CD8-positive, alpha-beta memory T cell (primary cell): ENCODE measurements at regions not wholly inside any gene's neighbourhood (a gene's known extent, or its start where the extent isn't known, plus 50 kb on each side); places are given as distances from the start of the nearest gene placed in this dataset.

Experiments used
- CTCF ChIA-PET: fragments of 350-600 bp; sonication (Branson Sonifier 250); formaldehyde crosslinking; loops from one replicate; lab custom pipeline; 2021; ENCODE audit warnings: antibody characterized with exemption; lab: Charles Lee
- POLR2A ChIA-PET: fragments of 350-600 bp; sonication (Branson Sonifier 250); formaldehyde crosslinking; loops from one replicate; lab custom pipeline; 2021; ENCODE audit warnings: antibody characterized with exemption; lab: Charles Lee
- DNase-seq, 5 donors: peaks; one replicate each; pipeline versions ENCODE4 v3.0.0 to v3.0.0-alpha.2; 2020 to 2022; ENCODE audit warnings: mixed read lengths in 1 of 5
- H3K27ac ChIP-seq: one replicate; pipeline ENCODE4 v1.7.0; 2013; ENCODE audit warnings: low read depth, mild to moderate bottlenecking, low read length, moderate library complexity
- H3K27me3 ChIP-seq: 2 replicates; pipeline ENCODE4 v1.7.0; 2013; ENCODE audit warnings: low read length, mild to moderate bottlenecking; ENCODE audit not compliant: insufficient read depth, poor library complexity, severe bottlenecking
- H3K36me3 ChIP-seq: 2 replicates; pipeline ENCODE4 v1.7.0; 2013; ENCODE audit warnings: mild to moderate bottlenecking, low read length, moderate library complexity; ENCODE audit not compliant: insufficient read depth
- H3K4me1 ChIP-seq: 2 replicates; pipeline ENCODE4 v1.7.0; 2013; ENCODE audit warnings: mild to moderate bottlenecking, low read length, moderate library complexity; ENCODE audit not compliant: insufficient read depth
- H3K4me3 ChIP-seq: 2 replicates; pipeline ENCODE4 v1.7.0; 2013; ENCODE audit warnings: mild to moderate bottlenecking, low read length
- H3K9me3 ChIP-seq: 2 replicates; pipeline ENCODE4 v1.7.0; 2013; ENCODE audit warnings: mild to moderate bottlenecking, low read length
- H3K27ac Mint-ChIP-seq, 8 donors: one replicate each; pipeline ENCODE4 v1.8.0; 2020 to 2021; ENCODE audit warnings: mixed read lengths in 8 of 8, mild to moderate bottlenecking in 6 of 8, inconsistent platforms in 3 of 8, moderate library complexity in 3 of 8
- H3K27me3 Mint-ChIP-seq, 2 donors: one replicate each; pipeline ENCODE4 v1.8.0; 2020 to 2021; ENCODE audit warnings: mixed read lengths in 2 of 2, mild to moderate bottlenecking in 1 of 2, moderate library complexity in 1 of 2
- H3K36me3 Mint-ChIP-seq, 3 donors: one replicate each; pipeline ENCODE4 v1.8.0; 2020 to 2021; ENCODE audit warnings: mixed read lengths in 3 of 3, inconsistent platforms in 1 of 3, mild to moderate bottlenecking in 1 of 3
- H3K4me1 Mint-ChIP-seq, 3 donors: one replicate each; pipeline ENCODE4 v1.8.0; 2020 to 2021; ENCODE audit warnings: mixed read lengths in 3 of 3, inconsistent platforms in 1 of 3, mild to moderate bottlenecking in 1 of 3
- H3K4me3 Mint-ChIP-seq, 7 donors: one replicate each; pipeline ENCODE4 v1.8.0; 2020 to 2021; ENCODE audit warnings: mixed read lengths in 7 of 7, mild to moderate bottlenecking in 6 of 7, moderate library complexity in 4 of 7, inconsistent platforms in 2 of 7
- H3K9me3 Mint-ChIP-seq, 5 donors: one replicate each; pipeline ENCODE4 v1.8.0; 2020 to 2022; ENCODE audit warnings: mixed read lengths in 5 of 5, mild to moderate bottlenecking in 3 of 5, moderate library complexity in 2 of 5, inconsistent platforms in 1 of 5

- no peaks in the 10 kb centered on the region for H3K9me3 ChIP-seq
- no peak overlapping the region for H3K27ac ChIP-seq
- no peaks in the 10 kb centered on the region for H3K4me1 ChIP-seq
- no peak overlapping the region for H3K27ac Mint-ChIP-seq
- H3K36me3 Mint-ChIP-seq = no peaks in the 10 kb centered on the region
- no peaks in the 10 kb centered on the region for H3K27me3 ChIP-seq
- no peak overlapping the region for H3K4me3 Mint-ChIP-seq
- ChIA-PET POLR2A (no interaction called here), CTCF (no interaction called here)
- DNase-seq = no peak
- H3K4me1 Mint-ChIP-seq = no peaks in the 10 kb centered on the region
- H3K4me3 ChIP-seq = no peak overlapping the region
- no peaks in the 10 kb centered on the region for H3K9me3 Mint-ChIP-seq
- no peaks in the 10 kb centered on the region for H3K36me3 ChIP-seq
- H3K27me3 Mint-ChIP-seq = peaks cover 9 to 20% of the 10 kb centered on the region in 2 donors
These were observed 78.7 kb upstream of the SMIM23 start for GRCh38 chr5:171706736-171707441.

- Histone ChIP-seq H3K27ac (no peak overlapping the region), H3K27me3 (no peaks in the 10 kb centered on the region), H3K9me3 (no peaks in the 10 kb centered on the region), H3K4me3 (no peak overlapping the region), H3K36me3 (no peaks in the 10 kb centered on the region), H3K4me1 (no peaks in the 10 kb centered on the region)
- DNase-seq = no peak
- peaks cover 9 to 25% of the 10 kb centered on the region in 2 donors for H3K27me3 Mint-ChIP-seq
- H3K4me3 Mint-ChIP-seq = no peak overlapping the region
- no peaks in the 10 kb centered on the region for H3K36me3 Mint-ChIP-seq
- no peaks in the 10 kb centered on the region for H3K4me1 Mint-ChIP-seq
- H3K27ac Mint-ChIP-seq = peak overlapping the region in 1 of 8 donors; percentile 10
- H3K9me3 Mint-ChIP-seq = no peaks in the 10 kb centered on the region
- POLR2A ChIA-PET = no interaction called here
- CTCF ChIA-PET = no interaction called here
These were observed 78.2 kb upstream of the SMIM23 start for GRCh38 chr5:171707442-171707792.

DNA sequence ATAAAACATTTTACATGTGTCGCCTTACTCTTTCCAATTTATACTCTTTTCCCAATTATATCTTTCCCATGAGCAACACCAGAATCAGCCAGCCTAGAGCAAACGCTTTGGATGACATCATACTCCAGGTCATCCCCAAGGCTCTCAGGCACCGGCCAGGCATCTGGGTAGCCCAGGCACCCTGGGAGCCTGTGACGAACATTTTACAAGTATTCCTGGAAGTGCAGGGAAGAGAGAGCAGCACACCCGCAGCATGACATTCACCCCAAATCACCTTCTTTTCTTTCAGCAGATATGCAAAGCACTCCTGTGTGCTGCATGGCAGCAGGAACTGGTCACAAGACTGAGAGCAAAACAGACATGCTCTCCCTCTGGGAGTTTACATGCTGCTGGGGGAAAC is 75.7 kb upstream of the SMIM23 start:
- Mint-ChIP-seq H3K4me1 (no peaks in the 10 kb centered on the region), H3K27ac (no peak overlapping the region), H3K9me3 (peaks cover 0 to 2% (median 0%) of the 10 kb centered on the region in 5 donors), H3K36me3 (no peaks in the 10 kb centered on the region), H3K4me3 (no peak overlapping the region), H3K27me3 (peaks cover 9 to 14% of the 10 kb centered on the region in 2 donors)
- DNase-seq = no peak
- Histone ChIP-seq H3K27ac (no peak overlapping the region), H3K4me1 (no peaks in the 10 kb centered on the region), H3K9me3 (no peaks in the 10 kb centered on the region), H3K27me3 (no peaks in the 10 kb centered on the region), H3K36me3 (no peaks in the 10 kb centered on the region), H3K4me3 (no peak overlapping the region)
- CTCF ChIA-PET = no interaction called here
- POLR2A ChIA-PET = no interaction called here

GRCh38 chr5:171710451-171711024 is 75.1 kb upstream of the SMIM23 start:
- H3K36me3 ChIP-seq = no peaks in the 10 kb centered on the region
- H3K4me3 ChIP-seq = no peak overlapping the region
- Mint-ChIP-seq H3K9me3 (peaks cover 0 to 2% (median 0%) of the 10 kb centered on the region in 5 donors), H3K4me1 (no peaks in the 10 kb centered on the region), H3K36me3 (no peaks in the 10 kb centered on the region), H3K27ac (no peak overlapping the region), H3K4me3 (no peak overlapping the region), H3K27me3 (peaks cover 5 to 12% of the 10 kb centered on the region in 2 donors)
- H3K27ac ChIP-seq = no peak overlapping the region
- H3K4me1 ChIP-seq = no peaks in the 10 kb centered on the region
- DNase-seq = no peak
- no peaks in the 10 kb centered on the region for H3K9me3 ChIP-seq
- H3K27me3 ChIP-seq = no peaks in the 10 kb centered on the region
- POLR2A ChIA-PET = no interaction called here
- CTCF ChIA-PET = no interaction called here

DNA sequence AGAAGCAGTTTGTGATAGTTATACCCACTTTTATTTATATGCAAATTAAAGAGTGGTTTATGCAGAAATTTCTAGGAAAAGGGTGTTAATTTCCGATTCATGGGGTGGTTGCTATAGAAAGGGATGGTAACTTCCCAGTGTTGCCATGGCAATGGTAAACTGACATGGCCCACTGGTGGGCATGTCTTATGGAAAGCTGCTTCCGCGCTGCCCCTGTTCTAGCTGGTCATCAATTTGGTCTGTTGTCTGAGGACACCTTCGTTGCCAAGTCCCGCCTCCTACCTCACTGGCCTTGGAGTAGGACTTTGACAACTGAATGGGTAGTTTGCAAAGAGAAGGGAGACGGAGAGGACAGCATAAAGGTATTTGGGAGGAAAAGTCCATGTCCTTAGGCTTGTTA is 74.0 kb upstream of the SMIM23 start:
- no peak overlapping the region for H3K4me3 Mint-ChIP-seq
- H3K27ac ChIP-seq = no peak overlapping the region
- DNase-seq = no peak
- H3K4me1 ChIP-seq = no peaks in the 10 kb centered on the region
- H3K27me3 ChIP-seq = no peaks in the 10 kb centered on the region
- no peaks in the 10 kb centered on the region for H3K4me1 Mint-ChIP-seq
- H3K9me3 Mint-ChIP-seq = peaks cover 0 to 2% (median 0%) of the 10 kb centered on the region in 5 donors
- H3K27ac Mint-ChIP-seq = no peak overlapping the region
- POLR2A ChIA-PET = no interaction called here
- H3K36me3 ChIP-seq = no peaks in the 10 kb centered on the region
- no peaks in the 10 kb centered on the region for H3K36me3 Mint-ChIP-seq
- no peak overlapping the region for H3K4me3 ChIP-seq
- CTCF ChIA-PET = no interaction called here
- H3K9me3 ChIP-seq = no peaks in the 10 kb centered on the region
- peaks cover 3 to 9% of the 10 kb centered on the region in 2 donors for H3K27me3 Mint-ChIP-seq

DNA sequence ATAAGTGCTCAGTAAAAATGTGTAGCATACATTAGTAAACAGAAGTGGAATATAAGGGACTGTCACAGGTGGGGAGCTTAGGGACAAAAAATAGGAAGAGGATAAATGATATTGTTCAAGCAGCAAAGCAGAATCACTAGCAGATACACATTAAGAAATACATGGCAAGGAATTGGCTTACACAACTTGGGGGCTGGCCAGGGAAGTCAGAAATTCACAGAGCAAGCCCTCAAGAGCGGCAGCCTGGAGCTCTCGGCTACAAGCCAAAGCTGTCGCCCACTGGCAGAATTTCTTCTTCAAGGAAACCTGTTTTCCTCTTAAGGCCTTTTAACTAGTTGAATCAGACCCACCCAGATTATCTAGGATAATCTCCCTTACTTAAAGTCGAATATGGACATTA is 73.0 kb upstream of the SMIM23 start:
- no peaks in the 10 kb centered on the region for H3K36me3 Mint-ChIP-seq
- Histone ChIP-seq H3K36me3 (no peaks in the 10 kb centered on the region), H3K4me1 (no peaks in the 10 kb centered on the region), H3K27me3 (no peaks in the 10 kb centered on the region), H3K4me3 (no peak overlapping the region), H3K27ac (no peak overlapping the region), H3K9me3 (no peaks in the 10 kb centered on the region)
- DNase-seq = no peak
- CTCF ChIA-PET = no interaction called here
- peaks cover 3 to 16% of the 10 kb centered on the region in 2 donors for H3K27me3 Mint-ChIP-seq
- H3K4me1 Mint-ChIP-seq = no peaks in the 10 kb centered on the region
- POLR2A ChIA-PET = no interaction called here
- H3K4me3 Mint-ChIP-seq = no peak overlapping the region
- peaks cover 0 to 2% (median 0%) of the 10 kb centered on the region in 5 donors for H3K9me3 Mint-ChIP-seq
- H3K27ac Mint-ChIP-seq = no peak overlapping the region

DNA sequence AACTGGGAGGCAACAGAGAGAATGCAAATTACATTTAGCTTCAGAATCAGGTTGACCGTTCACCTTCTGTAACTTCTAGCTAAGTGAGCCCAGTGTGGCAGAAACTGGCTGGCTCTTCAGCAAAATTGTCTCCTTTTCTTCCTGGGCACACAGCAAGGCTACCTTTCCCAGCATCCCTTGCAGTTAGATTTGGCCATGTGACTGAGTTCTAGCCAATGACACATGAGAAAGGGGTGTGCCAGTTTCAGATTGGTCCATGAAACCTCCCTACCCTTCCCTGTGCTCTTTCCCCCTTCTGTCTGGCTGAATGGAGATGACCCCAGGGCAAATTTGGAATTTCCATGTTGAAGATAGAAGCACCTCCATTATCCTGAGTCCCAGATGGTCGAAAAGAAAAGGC is 72.5 kb upstream of the SMIM23 start:
- no peaks in the 10 kb centered on the region for H3K36me3 ChIP-seq
- DNase-seq = no peak
- CTCF ChIA-PET = no interaction called here

GRCh38 chr5:171714261-171714660 is 71.4 kb upstream of the SMIM23 start:
- H3K27me3 ChIP-seq = no peaks in the 10 kb centered on the region
- H3K9me3 Mint-ChIP-seq = peaks cover 0 to 2% (median 0%) of the 10 kb centered on the region in 5 donors
- peak overlapping the region in 1 of 8 donors; percentile 7 for H3K27ac Mint-ChIP-seq
- CTCF ChIA-PET = no interaction called here
- DNase-seq = no peak
- no peak overlapping the region for H3K4me3 Mint-ChIP-seq
- H3K36me3 ChIP-seq = no peaks in the 10 kb centered on the region
- H3K4me3 ChIP-seq = no peak overlapping the region
- no peaks in the 10 kb centered on the region for H3K4me1 Mint-ChIP-seq
- H3K36me3 Mint-ChIP-seq = no peaks in the 10 kb centered on the region
- H3K27ac ChIP-seq = no peak overlapping the region
- no peaks in the 10 kb centered on the region for H3K4me1 ChIP-seq
- POLR2A ChIA-PET = no interaction called here
- H3K27me3 Mint-ChIP-seq = peaks cover 3 to 29% of the 10 kb centered on the region in 2 donors
- no peaks in the 10 kb centered on the region for H3K9me3 ChIP-seq

More for the DNA sequence above, 72.5 kb upstream of the SMIM23 start:
- no peak overlapping the region for H3K4me3 ChIP-seq
- H3K27me3 ChIP-seq = no peaks in the 10 kb centered on the region
- POLR2A ChIA-PET = no interaction called here
- Mint-ChIP-seq H3K9me3 (peaks cover 0 to 2% (median 0%) of the 10 kb centered on the region in 5 donors), H3K4me1 (no peaks in the 10 kb centered on the region), H3K27me3 (peaks cover 3 to 22% of the 10 kb centered on the region in 2 donors), H3K36me3 (no peaks in the 10 kb centered on the region), H3K27ac (no peak overlapping the region), H3K4me3 (no peak overlapping the region)
- no peaks in the 10 kb centered on the region for H3K4me1 ChIP-seq
- H3K27ac ChIP-seq = no peak overlapping the region
- no peaks in the 10 kb centered on the region for H3K9me3 ChIP-seq
